ENCODE measurements at regions not wholly inside any gene's neighbourhood (a gene's known extent, or its start where the extent isn't known, plus 50 kb on each side); places are given as distances from the start of the nearest gene placed in this dataset.

DNA sequence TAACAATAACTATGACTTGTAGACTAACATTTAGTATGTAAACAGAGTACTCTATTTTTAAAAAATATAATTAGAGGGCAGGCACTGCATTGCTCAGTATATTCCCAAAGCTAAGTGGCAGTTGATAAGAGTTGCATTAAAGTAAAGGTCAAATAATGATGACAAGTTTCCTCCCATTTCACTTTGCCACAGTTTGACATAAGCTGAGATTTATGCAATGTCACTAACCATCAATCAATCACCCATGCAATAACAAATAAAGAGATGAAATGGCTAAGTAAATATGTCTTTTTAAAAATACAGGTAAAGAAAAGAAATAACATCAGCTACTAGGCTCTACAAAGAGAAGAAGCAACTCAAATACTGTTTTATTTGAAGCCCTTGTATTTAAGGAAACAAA, 673.4 kb downstream of the PCDH18 start:
- DNase-seq (ENCODE audit: low read depth, low spot score), result no peak

DNA sequence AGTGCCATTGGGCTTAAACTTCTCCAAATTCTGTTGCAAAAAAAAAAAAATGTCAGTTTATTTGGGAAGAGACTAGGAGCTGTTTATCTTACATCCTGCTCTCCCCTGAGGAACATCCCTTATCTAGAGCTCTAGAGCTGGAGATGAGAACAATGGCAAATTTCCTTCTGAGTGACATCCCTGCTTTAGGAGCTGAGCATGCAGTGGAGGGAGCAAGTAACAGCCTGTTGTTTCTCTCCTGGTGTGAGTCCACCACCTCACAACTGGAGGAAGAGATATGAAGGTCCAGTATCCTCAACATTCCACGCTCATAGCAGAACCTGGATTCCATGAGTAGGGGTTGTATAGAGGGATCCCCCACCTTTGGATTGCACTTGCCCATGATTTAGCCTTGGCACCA, 676.4 kb downstream of the PCDH18 start:
- DNase-seq (ENCODE audit: low read depth, low spot score), result no peak

DNA sequence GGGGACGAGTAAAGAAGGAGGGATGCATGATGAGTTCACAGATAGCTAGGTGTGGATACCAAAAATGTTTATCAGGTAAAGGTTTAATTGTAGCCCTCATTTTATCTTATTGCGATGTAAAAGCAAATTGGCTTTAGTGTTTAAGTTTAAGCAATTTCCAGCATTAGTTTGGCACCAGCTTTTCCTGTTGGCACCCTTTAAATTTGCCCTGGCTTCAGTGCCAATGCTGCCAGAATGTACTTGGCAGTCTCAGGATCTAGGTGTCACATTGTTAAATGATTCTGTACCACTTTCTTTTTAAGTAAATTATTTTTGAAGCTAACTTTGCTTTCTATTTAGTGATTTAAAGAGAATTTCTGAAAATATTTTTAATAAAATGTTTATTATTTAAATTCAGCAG, 681.8 kb downstream of the PCDH18 start:
- no peak for DNase-seq (ENCODE audit: low read depth, low spot score)

DNA sequence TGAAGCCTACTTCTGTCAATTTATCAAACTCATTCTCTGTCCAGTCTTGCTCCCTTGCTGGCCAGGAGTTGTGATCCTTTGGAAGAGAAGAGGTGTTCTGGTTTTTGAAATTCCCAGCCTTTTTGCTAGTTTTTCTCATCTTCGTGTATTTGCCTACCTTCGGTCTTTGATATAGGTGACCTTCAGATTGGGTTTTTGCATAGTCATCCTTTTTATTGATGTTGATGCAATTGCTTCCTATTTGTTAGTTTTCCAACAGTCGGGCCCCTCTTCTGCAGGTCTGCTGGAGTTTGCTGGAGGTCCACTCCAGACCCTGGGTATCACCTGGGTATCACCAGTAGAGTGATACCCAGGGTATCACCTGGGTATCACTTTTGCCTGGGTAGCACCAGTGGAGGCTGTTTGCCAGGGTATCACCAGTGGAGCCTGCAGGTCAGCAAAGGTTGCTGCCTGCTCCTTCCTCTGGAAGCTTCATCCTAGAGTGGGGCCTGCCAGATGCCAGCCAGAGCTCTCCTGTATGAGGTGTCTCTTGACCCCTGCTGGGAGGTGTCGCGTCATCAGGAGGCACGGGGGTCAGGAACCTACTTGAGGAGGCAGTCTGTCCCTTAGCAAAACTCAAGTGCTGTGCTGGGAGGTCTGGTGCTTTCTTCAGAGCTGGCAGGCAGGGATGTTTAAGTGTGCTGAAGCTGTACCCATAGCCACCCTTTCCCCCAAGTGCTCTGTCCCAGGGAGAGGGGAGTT, 684.2 kb downstream of the PCDH18 start:
- DNase-seq (ENCODE audit: low read depth, low spot score), result no peak

DNA sequence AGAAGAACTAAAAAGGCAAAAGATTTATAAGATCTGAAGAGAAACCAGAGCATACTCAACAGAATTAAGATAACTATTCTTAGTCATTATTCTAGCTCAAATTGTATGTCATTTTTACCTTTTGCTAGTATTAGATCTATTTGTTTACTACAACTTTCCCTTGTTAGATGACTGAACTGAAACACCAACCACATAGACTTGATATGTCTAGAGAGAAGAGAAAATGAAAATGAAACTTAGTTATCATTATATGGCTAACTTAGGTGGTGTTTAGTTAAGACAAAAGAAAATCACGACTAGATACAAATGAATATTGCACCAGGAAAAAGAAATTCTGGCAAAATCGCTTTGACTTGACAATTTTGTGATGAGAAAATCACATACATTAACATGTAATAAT, 690.8 kb downstream of the PCDH18 start:
- no peak for DNase-seq (ENCODE audit: low read depth, low spot score)

DNA sequence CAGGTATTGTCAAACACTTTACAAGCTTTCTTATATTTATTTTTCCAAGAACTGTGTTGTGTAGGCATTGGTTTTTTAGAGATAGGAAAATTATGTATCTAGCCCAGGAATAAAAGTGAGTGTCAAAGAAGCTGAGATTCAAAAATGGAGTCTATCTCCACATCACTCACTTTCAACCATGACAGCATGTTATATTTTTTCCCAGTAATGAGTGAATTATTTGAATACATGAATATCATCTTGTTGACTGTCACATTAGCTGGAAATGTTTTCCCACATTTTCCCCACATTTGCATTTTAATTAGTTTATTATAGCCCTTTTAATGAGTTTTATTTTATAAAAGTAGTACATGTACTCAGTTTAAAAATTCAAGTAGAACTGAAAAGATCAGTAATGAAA, 693.7 kb downstream of the PCDH18 start:
- DNase-seq (ENCODE audit: low read depth, low spot score), result no peak

DNA sequence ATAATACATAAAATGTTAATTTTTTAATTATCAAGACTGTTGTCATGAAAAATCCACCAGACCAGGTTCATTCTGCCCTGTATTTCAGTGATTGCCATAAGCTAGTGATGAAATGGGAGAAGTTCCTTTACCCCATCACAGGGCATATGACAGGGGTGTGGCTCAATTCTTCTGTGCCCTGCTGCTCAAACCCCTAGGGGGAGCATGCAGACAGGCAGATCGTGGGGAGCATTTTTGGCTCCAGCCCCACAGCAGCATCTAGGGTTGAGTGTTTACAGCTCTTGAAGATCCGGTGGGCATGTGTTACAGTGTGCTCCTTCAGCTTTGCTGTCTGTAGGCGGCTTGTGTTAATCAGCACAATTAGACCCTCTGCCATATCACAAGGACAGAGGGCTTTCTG, 700.7 kb downstream of the PCDH18 start:
- no peak for DNase-seq (ENCODE audit: low read depth, low spot score)

DNA sequence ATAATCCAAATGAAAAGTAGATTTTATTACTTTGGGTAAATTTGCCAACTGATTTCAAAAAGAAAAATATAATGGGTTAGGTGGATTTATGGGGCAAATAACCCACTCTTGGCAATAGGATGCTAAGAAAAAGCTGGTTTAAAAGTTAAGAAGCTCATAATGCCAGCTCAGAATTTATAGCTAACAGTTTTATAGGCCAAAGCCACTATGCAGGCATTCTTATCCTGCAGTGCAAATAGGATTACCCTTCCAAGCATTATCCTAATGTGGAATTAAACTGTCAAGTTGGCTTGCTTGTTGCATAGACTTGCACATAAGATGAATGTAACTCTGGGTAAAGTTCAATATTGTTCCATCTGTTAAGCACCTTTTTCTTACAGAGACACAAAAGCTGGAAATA, 703.0 kb downstream of the PCDH18 start:
- no peak for DNase-seq (ENCODE audit: low read depth, low spot score)

DNA sequence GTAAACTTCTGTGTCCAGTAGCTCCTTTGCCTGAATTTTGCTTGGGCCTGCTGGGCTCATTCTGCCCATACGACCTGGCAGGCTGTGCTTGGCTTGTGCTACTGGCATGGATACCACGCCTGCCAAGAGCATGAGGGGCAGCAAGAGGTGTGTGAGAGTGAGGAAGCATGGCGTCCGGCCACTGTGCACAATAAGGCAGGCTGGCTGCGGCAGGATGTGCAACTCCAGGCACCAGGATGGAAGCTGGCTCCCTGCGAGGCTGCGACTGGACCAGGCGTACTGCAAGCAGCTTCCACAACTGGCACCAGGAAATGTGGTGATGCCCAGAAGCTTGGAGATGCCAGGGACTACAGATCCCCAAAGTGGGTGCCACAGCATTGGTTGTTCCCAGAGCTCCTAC, 709.3 kb downstream of the PCDH18 start:
- no peak for DNase-seq (ENCODE audit: low read depth, low spot score)

DNA sequence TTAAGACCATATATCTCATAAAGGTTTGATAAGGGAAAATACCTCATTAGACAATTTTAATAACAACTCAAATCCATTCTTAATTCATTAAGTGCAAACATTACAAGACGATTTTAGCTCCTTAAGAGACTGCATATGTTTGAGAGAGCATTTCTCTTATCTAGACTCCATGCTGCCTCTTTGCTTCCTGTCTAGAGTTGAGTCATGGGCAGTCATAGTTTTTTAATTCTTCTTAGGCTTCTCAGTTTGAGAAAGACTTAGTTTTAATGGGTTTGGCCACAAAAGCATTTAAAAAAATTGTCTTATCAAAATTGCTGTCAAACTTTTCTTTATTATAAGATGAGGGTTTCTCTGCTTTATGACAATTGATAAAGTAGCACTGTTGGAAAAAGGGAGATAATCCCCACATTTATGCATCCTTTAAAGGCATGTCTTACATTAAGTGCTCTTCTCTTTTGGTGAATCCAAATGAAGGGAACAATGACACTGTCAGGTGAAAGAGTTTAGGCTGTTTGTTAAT, 713.4 kb downstream of the PCDH18 start:
- DNase-seq (ENCODE audit: low read depth, low spot score), result no peak

DNA sequence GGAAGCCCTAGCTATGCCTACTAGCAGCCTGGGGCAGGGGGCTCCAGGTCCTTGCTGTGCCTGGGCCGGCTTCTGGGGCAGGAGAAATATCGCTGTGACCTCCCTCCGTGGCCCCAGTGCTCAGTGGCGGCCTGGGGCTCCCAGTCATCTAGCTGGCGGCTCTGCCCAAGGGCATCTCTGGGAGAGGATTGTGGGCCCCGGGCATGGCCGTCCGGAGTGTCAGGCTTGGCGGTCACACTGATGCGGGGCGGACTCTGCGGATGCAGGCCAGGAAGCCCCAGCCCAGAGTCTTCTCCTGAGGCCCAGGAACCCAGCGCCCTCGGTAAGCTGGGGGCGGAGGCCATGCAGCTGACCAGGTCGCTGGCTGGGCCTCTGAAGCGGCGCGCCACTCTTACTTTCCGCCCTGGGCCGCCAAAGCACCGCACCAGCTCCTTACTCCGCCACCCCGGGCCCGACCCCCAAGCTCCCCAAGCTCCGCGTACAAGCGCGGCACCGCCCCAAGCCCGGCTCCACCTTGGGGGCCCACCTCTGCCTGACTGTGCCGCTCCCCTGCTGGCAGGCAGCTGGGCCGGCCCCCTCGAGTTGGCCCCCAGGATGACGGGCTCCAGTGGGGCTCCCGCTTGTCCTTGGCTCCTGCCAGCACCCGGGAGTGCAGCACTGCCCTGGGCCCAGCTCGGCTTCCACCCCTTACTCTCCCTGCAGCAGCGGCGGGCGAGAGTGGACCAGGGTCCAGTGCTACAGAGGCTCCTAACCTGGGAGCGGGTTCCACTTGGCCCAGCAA, 720.0 kb downstream of the PCDH18 start:
- no peak for DNase-seq (ENCODE audit: low read depth, low spot score)

DNA sequence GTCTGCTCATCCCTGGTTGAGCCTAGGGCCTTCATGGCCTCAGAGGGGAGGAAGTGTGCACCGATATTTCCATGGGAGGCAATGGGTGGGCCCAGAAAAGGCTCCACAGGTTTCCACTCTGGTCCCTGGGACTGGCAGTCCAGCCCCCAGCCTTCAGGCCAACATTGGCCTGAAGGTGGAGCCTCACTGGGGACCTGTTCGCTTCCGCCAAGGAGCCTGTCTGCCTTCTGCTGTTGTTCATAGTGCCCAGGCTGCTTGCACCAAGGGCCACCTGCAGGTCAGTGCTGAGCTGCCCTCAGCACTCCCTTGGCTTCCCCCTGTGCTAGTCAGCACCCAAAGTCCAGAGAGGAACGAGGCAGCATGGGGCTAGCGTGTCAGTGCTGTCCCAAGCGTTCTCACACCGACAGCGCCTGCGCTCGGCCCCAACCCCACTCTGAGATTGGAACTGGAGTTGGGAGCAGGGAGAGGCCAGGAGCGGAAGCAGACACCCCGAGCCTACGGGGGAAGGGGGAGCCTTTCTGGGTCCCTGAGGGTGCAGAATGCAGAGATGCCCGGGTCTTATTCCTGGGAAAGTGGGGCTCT, 720.7 kb downstream of the PCDH18 start:
- DNase-seq (ENCODE audit: low read depth, low spot score), result no peak

DNA sequence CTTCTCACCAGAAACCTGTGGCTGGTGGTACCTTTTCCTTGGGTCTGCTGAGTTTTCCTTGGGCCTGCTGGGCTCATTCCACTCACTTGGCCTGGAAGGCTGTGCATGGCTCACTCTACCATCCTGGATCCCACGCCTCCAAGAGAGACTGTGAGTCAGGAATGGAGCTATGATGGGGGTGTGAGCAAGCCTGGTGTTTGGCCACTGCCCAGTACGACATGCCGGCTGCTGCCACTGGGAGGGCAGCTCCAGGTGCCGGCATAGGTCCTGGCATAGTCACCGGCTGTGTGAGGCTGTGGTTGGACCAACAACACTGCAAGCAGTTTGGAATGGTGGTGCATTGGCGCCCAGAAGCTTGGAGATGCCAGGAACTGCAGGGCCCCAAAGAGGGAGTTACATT, 721.7 kb downstream of the PCDH18 start:
- no peak for DNase-seq (ENCODE audit: low read depth, low spot score)

DNA sequence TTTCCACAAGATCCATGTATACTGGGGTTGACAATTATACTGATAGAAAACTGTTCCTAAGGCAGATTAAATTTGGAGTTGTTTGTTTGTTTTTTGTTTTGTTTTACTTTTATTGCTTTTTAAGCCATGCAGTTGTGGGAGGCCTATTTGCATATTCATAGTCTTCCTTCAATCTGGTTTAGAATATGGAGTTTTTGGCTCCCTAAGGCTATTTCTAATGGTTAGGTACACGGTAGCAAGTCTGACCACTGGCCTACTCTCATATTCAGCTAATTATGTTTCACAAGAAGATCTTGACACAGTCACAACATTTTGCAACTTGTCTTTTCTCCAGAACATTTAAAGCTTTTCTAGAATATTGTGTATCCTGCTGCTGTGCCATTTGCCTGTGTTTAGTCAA, 725.5 kb downstream of the PCDH18 start:
- DNase-seq (ENCODE audit: low read depth, low spot score), result no peak

DNA sequence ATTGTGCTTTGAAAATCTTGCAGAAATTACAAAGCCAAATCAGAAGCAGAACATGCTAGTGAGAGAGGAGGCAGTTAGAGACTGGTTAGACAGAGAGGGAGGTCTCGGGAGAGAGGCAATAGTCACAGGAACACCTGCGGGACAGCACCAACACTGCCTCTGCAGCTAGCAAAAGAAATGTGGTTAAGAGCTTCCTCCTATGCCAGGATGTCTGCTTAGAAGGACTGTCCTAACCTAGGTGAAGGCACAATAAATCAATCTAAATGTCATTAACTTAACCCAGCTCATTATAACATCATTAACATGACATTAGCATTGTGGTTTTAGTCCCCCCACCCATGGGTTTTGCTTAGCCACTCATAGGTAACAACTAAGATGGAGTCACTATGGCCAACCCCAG, 726.7 kb downstream of the PCDH18 start:
- DNase-seq (ENCODE audit: low read depth, low spot score), result no peak

DNA sequence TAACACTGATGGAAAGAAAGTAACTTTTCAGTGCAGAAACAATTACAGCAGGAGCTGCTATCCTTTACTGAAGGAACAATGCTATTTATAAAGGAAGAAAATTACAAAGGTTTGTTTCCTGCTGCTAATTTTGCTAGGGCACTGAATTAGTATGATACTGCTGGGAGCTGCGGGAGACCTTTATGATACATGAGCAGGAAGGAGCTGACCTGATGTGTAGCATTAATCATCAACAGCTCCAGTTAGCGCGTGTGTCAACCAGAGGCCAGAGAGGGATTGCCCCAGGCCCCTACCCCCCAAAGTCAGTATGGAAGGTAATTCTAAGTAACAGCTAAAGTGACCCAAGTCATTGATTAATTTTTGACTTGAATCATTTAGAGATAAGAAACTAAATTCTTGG, 728.9 kb downstream of the PCDH18 start:
- no peak for DNase-seq (ENCODE audit: low read depth, low spot score)

DNA sequence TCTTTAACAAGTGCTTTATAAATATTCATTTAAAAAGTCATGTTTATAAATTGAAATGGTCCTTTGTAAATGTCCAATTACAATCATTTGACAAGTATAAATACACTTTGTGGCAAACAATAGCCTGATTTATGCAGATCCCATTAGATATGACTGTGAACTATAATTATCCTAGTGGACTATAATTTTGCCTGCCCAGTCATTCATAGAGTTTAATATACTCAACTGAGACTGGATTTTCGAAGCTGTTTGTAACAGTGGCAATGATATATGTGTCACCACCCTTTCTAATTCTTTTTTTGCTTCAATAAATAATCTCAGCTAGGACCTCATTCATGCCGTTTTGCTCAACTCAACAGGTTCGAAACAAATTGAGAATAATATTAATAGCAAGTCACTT, 732.0 kb downstream of the PCDH18 start:
- DNase-seq (ENCODE audit: low read depth, low spot score), result no peak

DNA sequence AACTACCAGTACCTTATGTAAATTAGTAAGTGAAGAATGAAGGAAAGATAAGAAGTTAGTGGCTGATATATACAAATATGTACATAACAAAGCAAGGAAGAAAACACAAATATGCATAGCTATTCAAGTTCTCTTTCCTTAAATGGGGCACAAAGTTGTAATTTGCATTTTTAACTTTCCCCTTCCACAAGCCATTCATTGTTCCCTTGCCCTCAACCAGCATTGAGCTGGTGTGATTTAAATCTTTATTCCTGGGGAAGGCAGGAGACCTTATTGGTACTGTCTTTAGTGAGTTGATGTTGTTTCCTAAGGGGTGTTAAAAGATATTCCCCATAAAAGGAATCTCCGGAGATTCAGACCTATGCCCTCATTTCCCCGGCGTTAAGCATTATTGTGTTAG, 735.3 kb downstream of the PCDH18 start:
- no peak for DNase-seq (ENCODE audit: low read depth, low spot score)

DNA sequence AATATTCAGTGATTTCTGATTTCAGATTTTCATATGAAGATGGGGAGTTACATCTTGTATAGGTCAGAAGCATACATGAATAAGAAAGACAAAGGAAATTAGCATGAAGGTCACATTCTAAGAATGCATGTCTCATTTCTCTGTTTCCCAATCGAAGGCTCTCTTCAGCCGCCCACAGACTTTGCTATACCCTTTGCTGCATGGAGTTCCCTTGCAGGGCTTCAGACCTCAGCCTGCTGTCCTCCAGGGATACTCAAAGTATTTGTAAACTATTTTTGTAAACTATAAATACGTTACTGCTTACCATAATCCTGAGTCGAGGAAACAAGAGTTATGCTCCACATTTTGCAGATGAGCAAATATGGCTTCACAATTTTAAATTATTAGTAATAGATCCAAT, 738.4 kb downstream of the PCDH18 start:
- no peak for DNase-seq (ENCODE audit: low read depth, low spot score)

DNA sequence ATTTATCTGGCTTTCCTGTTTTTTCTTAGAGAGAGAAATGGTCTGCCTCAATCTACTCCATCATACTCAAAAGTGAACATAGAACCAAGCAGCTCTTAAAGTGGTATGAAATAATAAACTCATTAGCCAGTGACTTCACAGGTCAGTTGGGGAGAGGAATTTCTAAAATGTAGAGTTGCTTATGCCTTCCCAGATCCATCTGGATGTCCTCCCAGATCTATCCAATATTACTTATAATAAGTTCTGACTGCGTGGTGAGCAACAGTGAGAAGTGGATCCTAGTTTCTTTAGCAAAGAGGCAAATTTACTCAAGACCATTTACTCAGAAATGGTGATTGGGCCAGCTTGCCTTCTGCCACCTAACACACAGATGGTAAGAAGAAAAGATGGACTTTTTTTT, 748.0 kb downstream of the PCDH18 start:
- DNase-seq (ENCODE audit: low read depth, low spot score), result no peak

DNA sequence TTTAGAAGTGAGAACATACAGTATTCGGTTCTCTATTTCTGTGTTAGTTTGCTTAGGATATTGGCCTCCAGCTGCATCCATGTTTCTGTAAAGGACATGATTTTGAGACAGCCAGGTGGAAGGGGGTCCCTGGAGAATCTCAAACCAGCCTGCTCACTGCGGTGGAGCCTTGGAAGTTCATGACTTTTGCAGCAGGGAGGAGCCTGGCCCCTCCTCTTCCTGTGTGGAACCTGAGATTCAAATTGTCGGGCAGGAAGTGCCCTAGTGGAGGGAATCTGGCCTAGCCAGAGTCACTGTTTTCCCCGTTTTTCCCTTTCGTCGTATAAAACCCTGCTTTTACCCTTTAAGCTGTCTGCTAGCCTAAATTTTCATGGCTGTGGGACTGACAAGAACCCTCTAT, 762.6 kb downstream of the PCDH18 start:
- DNase-seq (ENCODE audit: low read depth, low spot score), result no peak

DNA sequence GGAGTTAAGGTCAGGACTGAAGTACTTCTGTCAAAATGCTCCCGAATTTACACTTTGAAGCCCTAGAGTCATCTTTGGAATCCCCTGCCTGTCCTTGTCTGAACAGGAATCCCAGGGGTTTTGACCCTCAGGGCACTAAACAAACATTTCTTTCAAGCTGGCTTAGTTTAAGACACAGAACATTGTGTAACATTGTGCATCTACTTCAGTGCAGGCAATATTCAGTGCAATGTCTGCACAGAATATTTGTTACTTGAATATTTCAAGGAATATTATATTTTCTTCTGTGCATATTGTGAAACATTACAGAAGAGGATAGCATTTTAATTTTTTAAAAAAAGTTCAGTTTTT, 763.4 kb downstream of the PCDH18 start:
- peak; percentile 21 for DNase-seq (ENCODE audit: low read depth, low spot score)
